Small intestine (tissue), 7 donors: ENCODE measurements at regions not wholly inside any gene's neighbourhood (a gene's known extent, or its start where the extent isn't known, plus 50 kb on each side); places are given as distances from the start of the nearest gene placed in this dataset.
A peak's percentile ranks its signal among the peaks of the same experiment; 100 is the strongest.

Experiments
- DNase-seq, 2 donors: peaks; one replicate each; pipeline versions ENCODE4 v3.0.0 to v3.0.0-alpha.2; 2013
- FAIRE-seq: peaks from 2 replicates; lab custom pipeline; 2012; peaks lifted over from hg19 to GRCh38; lab: Jason Lieb, UNC
- H3K27ac ChIP-seq, 3 donors: one replicate each; pipeline ENCODE4 v1.5.1; 2013; ENCODE audit warnings: low read length in 2 of 3, mild to moderate bottlenecking in 2 of 3, control low read depth in 1 of 3, inconsistent platforms in 1 of 3, low read depth in 1 of 3, moderate library complexity in 1 of 3
- H3K27me3 ChIP-seq, 3 donors: one replicate each; pipeline ENCODE4 v1.6.1; 2013; ENCODE audit warnings: low read length in 3 of 3, inconsistent platforms in 1 of 3; ENCODE audit not compliant: control insufficient read depth in 3 of 3, insufficient read depth in 3 of 3
- H3K36me3 ChIP-seq, 3 donors: one replicate each; pipeline ENCODE4 v1.6.1; 2013; ENCODE audit warnings: low read length in 3 of 3, inconsistent platforms in 1 of 3, low read depth in 1 of 3, mild to moderate bottlenecking in 1 of 3, moderate library complexity in 1 of 3; ENCODE audit not compliant: control insufficient read depth in 3 of 3, insufficient read depth in 2 of 3
- H3K4me1 ChIP-seq, 3 donors: one replicate each; pipeline ENCODE4 v1.6.1; 2013; ENCODE audit warnings: low read length in 2 of 3, inconsistent platforms in 1 of 3, low read depth in 1 of 3, mild to moderate bottlenecking in 1 of 3, moderate library complexity in 1 of 3; ENCODE audit not compliant: control insufficient read depth in 3 of 3, insufficient read depth in 2 of 3
- H3K4me3 ChIP-seq, 3 donors: one replicate each; pipeline ENCODE4 v1.5.1; 2013; ENCODE audit warnings: low read length in 3 of 3, control low read depth in 1 of 3, inconsistent platforms in 1 of 3, low read depth in 1 of 3, mild to moderate bottlenecking in 1 of 3, moderate library complexity in 1 of 3
- H3K9me3 ChIP-seq, 2 donors: one replicate each; pipeline ENCODE4 v1.6.1; 2013; ENCODE audit warnings: low read depth in 1 of 2, low read length in 1 of 2; ENCODE audit not compliant: control insufficient read depth in 2 of 2, insufficient read depth in 1 of 2
- WGBS, 3 donors: extraction: QIAGEN DNeasy Blood & Tissue Kit; methylation state at CpG; one replicate each; pipeline ENCODE4 v1.1.7; 2013; 5-methylcytosine and 5-hydroxymethylcytosine counted together
- donor health status: healthy with polysubstance abuse.
- donor health status: control.
- donor health status: control.
- donor health status: Bipolar disorder and iron deficiency.
- donor health status: healthy.

- Histone ChIP-seq H3K27me3 (no peaks in the 10 kb centered on the region), H3K27ac (no peak overlapping the region), H3K9me3 (no peaks in the 10 kb centered on the region), H3K36me3 (no peaks in the 10 kb centered on the region), H3K4me3 (no peak overlapping the region), H3K4me1 (no peaks in the 10 kb centered on the region)
- FAIRE-seq (peak; percentile 53), DNase-seq (no peak)
These were observed 520.5 kb downstream of the KCNJ3 start for GRCh38 chr2:155218945-155219344.

DNA sequence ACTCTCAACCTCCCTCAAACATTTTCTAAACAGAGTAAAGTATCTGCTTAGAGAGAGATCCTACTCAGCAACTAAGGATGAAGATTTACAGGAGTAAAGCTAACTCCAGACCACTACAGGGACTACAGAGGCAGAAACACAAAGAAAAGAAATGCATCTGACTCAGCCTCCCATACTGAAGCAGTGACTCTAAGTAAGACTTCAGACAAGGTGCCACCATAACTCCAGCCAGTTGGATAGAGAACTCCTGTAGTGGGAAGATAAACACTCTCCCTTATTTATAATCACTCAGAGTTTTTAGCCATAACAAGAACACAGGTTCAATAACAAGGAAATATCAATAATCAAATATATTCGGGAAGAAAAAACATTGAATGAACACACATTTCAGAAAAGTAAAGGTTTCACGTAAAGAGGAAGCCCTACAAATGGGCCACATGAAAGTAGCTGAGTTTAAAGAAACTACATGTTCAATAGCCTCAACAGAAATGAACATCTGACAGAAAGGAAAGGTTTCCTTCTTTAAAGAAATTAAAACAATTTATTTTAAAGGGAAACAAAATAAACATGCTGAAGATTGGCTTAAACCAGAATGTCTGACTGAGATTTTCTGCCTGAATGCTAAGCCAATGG, 519.9 kb downstream of the KCNJ3 start:
- no peak overlapping the region for H3K4me3 ChIP-seq
- H3K9me3 ChIP-seq, result no peaks in the 10 kb centered on the region
- WGBS, 3 donors, result 81 to 82% (median 81%) methylated on average over 2 of the region's 2 CpGs
- no peak overlapping the region for H3K27ac ChIP-seq
- no peaks in the 10 kb centered on the region for H3K27me3 ChIP-seq
- H3K36me3 ChIP-seq, result no peaks in the 10 kb centered on the region
- DNase-seq, result no peak
- no peak for FAIRE-seq
- H3K4me1 ChIP-seq, result no peaks in the 10 kb centered on the region

- no peak overlapping the region for H3K27ac ChIP-seq
- H3K4me3 ChIP-seq, result no peak overlapping the region
- 25 to 47% (median 28%) methylated on average over 2 of the region's 2 CpGs for WGBS, 3 donors
- no peaks in the 10 kb centered on the region for H3K9me3 ChIP-seq
- peak in 1 of 2 donors; percentile 1 for DNase-seq
- FAIRE-seq, result no peak
- H3K27me3 ChIP-seq, result no peaks in the 10 kb centered on the region
- H3K4me1 ChIP-seq, result no peaks in the 10 kb centered on the region
- H3K36me3 ChIP-seq, result no peaks in the 10 kb centered on the region
These were observed 516.7 kb downstream of the KCNJ3 start for GRCh38 chr2:155215037-155215707.

- WGBS, 3 donors, result 51 to 57% (median 54%) methylated on average over 2 of the region's 2 CpGs
- FAIRE-seq, result no peak
These were observed 511.4 kb downstream of the KCNJ3 start for GRCh38 chr2:155209696-155210450.

GRCh38 chr2:155203178-155203577, 504.7 kb downstream of the KCNJ3 start:
- WGBS, 3 donors, result 73 to 80% (median 77%) methylated on average over 1 of the region's 1 CpG
- H3K36me3 ChIP-seq, result no peaks in the 10 kb centered on the region
- no peak for FAIRE-seq

More at GRCh38 chr2:155209696-155210450, 511.4 kb downstream of the KCNJ3 start:
- Histone ChIP-seq H3K36me3 (no peaks in the 10 kb centered on the region), H3K4me1 (no peaks in the 10 kb centered on the region), H3K4me3 (no peak overlapping the region), H3K27ac (no peak overlapping the region), H3K9me3 (no peaks in the 10 kb centered on the region), H3K27me3 (no peaks in the 10 kb centered on the region)
- DNase-seq, result no peak

GRCh38 chr2:155200753-155201152, 502.3 kb downstream of the KCNJ3 start:
- Histone ChIP-seq H3K4me3 (no peak overlapping the region), H3K27ac (no peak overlapping the region), H3K27me3 (no peaks in the 10 kb centered on the region), H3K9me3 (no peaks in the 10 kb centered on the region), H3K36me3 (no peaks in the 10 kb centered on the region), H3K4me1 (no peaks in the 10 kb centered on the region)
- DNase-seq (no peak), FAIRE-seq (no peak)

More at GRCh38 chr2:155203178-155203577, 504.7 kb downstream of the KCNJ3 start:
- H3K4me3 ChIP-seq, result no peak overlapping the region
- H3K9me3 ChIP-seq, result no peaks in the 10 kb centered on the region
- H3K27ac ChIP-seq, result no peak overlapping the region
- H3K27me3 ChIP-seq, result no peaks in the 10 kb centered on the region
- DNase-seq, result no peak
- H3K4me1 ChIP-seq, result no peaks in the 10 kb centered on the region

- FAIRE-seq (no peak), DNase-seq (no peak)
- Histone ChIP-seq H3K27me3 (no peaks in the 10 kb centered on the region), H3K27ac (no peak overlapping the region), H3K36me3 (no peaks in the 10 kb centered on the region), H3K4me3 (no peak overlapping the region), H3K4me1 (no peaks in the 10 kb centered on the region), H3K9me3 (peaks cover 0 to 4% of the 10 kb centered on the region in 2 donors)
These were observed 491.8 kb downstream of the KCNJ3 start for GRCh38 chr2:155190342-155190741.

GRCh38 chr2:155178921-155179320, 480.4 kb downstream of the KCNJ3 start:
- H3K4me1 ChIP-seq, result no peaks in the 10 kb centered on the region
- no peaks in the 10 kb centered on the region for H3K36me3 ChIP-seq
- no peak overlapping the region for H3K27ac ChIP-seq
- H3K9me3 ChIP-seq, result no peaks in the 10 kb centered on the region
- DNase-seq, result no peak
- H3K4me3 ChIP-seq, result no peak overlapping the region
- no peak for FAIRE-seq
- WGBS, 3 donors, result 54 to 65% (median 61%) methylated on average over 3 of the region's 3 CpGs
- H3K27me3 ChIP-seq, result no peaks in the 10 kb centered on the region
